ENCODE measurements at regions not wholly inside any gene's neighbourhood (a gene's known extent, or its start where the extent isn't known, plus 50 kb on each side); places are given as distances from the start of the nearest gene placed in this dataset.

- Histone ChIP-seq H3K4me3 (ENCODE audit: low read length) (no peak overlapping the region), H3K9me2 (ENCODE audit: insufficient read depth, low read length) (no peaks in the 10 kb centered on the region), H4K20me1 (ENCODE audit: insufficient read depth) (no peaks in the 10 kb centered on the region), H3K9me3 (ENCODE audit: low read length) (no peaks in the 10 kb centered on the region), H3F3A (ENCODE audit: insufficient read depth, low read length, poor library complexity, severe bottlenecking) (no peaks in the 10 kb centered on the region), H3K4me2 (ENCODE audit: low read length) (no peak overlapping the region), H2AFZ (ENCODE audit: low read depth, low read length) (no peak overlapping the region), H3K79me2 (replicated peaks; ENCODE audit: insufficient read depth, low read length) (no peaks in the 10 kb centered on the region), H3K9ac (ENCODE audit: low read length) (no peak overlapping the region), H3K27ac (ENCODE audit: low read length) (no peak overlapping the region), H3K27me3 (ENCODE audit: insufficient read depth, low read depth, low read length) (no peaks in the 10 kb centered on the region), H3K36me3 (ENCODE audit: insufficient read depth, low read length) (no peaks in the 10 kb centered on the region)
- TF ChIP-seq TAF1 (IDR thresholded peaks at IDR 0.05; ENCODE audit: low read depth) (no peak), POLR2AphosphoS5 (IDR thresholded peaks at IDR 0.05) (no peak), EP300 (conservative IDR thresholded peaks at IDR 0.05; ENCODE audit: poor library complexity, severe bottlenecking) (no peak), REST (IDR thresholded peaks at IDR 0.05; ENCODE audit: borderline replicate concordance) (no peak), MXI1 (conservative IDR thresholded peaks at IDR 0.05; ENCODE audit: poor library complexity, severe bottlenecking) (no peak)
Measured at GRCh38 chr6:44675449-44675848, 287.9 kb downstream of the CDC5L start.

DNA sequence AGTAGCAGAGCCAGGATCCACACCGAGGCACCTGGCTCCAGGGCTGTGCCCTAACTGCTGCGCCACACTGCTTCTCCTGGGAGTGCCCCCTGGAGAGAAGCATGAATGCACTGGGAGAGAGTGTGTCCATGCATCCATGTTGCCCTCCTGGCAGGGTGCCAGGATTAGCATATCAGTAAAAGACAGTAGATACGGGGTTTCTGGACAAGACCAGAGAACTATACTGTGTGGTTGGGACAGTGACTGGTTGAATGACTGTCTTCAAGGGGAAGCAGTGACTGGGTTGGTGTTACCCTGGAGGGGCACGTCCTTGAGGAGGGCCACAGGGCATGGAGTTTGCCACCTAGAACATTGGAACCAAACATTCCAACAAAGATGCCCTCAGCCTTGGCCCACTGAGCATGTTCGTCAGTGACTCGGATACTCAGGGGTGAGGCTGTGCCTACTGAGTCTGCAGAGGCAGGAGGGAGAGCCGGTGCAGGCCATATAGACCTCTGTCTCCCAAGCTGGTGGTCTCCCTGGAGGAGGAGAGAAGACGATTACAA, 288.8 kb downstream of the CDC5L start:
- Histone ChIP-seq H3K9ac (ENCODE audit: low read length) (no peak overlapping the region), H3K4me3 (ENCODE audit: low read length) (no peak overlapping the region), H3K36me3 (ENCODE audit: insufficient read depth, low read length) (no peaks in the 10 kb centered on the region), H2AFZ (ENCODE audit: low read depth, low read length) (no peak overlapping the region), H3K79me2 (replicated peaks; ENCODE audit: insufficient read depth, low read length) (no peaks in the 10 kb centered on the region), H3K9me2 (ENCODE audit: insufficient read depth, low read length) (no peaks in the 10 kb centered on the region), H3K27ac (ENCODE audit: low read length) (no peak overlapping the region), H3K4me2 (ENCODE audit: low read length) (no peak overlapping the region), H3F3A (ENCODE audit: insufficient read depth, low read length, poor library complexity, severe bottlenecking) (no peaks in the 10 kb centered on the region), H4K20me1 (ENCODE audit: insufficient read depth) (no peaks in the 10 kb centered on the region), H3K9me3 (ENCODE audit: low read length) (no peaks in the 10 kb centered on the region), H3K27me3 (ENCODE audit: insufficient read depth, low read depth, low read length) (no peaks in the 10 kb centered on the region)
- TF ChIP-seq REST (IDR thresholded peaks at IDR 0.05; ENCODE audit: borderline replicate concordance) (no peak), TAF1 (IDR thresholded peaks at IDR 0.05; ENCODE audit: low read depth) (no peak), POLR2AphosphoS5 (IDR thresholded peaks at IDR 0.05) (no peak), EZH2 (IDR thresholded peaks at IDR 0.05; ENCODE audit: borderline replicate concordance, insufficient read depth, low read length, poor library complexity, severe bottlenecking) (no peak), CTCF (IDR thresholded peaks at IDR 0.05; ENCODE audit: poor library complexity, severe bottlenecking) (no peak), RAD21 (conservative IDR thresholded peaks at IDR 0.05) (no peak), SMC3 (conservative IDR thresholded peaks at IDR 0.05; ENCODE audit: poor library complexity) (no peak), MXI1 (conservative IDR thresholded peaks at IDR 0.05; ENCODE audit: poor library complexity, severe bottlenecking) (no peak), EP300 (conservative IDR thresholded peaks at IDR 0.05; ENCODE audit: poor library complexity, severe bottlenecking) (no peak)

Measured in neural cell (in vitro differentiated cells).